Fibroblast of peridontal ligament (primary cell): ENCODE measurements at regions not wholly inside any gene's neighbourhood (a gene's known extent, or its start where the extent isn't known, plus 50 kb on each side); places are given as distances from the start of the nearest gene placed in this dataset.

ENCODE experiments used
- DNase-seq: peaks from one replicate; pipeline ENCODE4 v3.0.0-alpha.2; 2010; ENCODE audit errors: extremely low read depth

DNA sequence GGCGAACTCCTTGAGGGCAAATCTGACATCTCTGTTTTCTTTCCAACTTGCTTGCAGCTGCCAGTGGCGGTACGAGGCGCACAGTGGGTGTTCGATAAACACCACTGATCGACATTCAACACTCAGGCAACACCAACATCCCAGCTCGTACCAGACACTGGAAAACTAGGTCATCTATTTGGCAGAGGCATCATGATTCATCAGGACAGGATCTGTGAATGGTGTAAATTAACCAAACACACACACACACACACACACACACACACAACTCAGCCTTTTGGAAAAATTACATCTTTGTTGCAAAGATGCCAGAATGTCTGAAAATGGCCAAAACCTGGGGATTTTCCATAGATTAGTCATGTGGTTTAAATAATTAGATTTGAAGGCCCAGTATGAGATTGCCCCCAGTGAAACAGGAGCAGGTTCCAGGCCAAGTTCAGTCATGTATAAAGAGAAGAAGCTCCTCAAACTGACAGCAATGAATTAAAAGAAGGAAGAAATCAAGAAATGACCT is 150.5 kb upstream of the NCKAP5 start:
- DNase-seq = peak; percentile 94

DNA sequence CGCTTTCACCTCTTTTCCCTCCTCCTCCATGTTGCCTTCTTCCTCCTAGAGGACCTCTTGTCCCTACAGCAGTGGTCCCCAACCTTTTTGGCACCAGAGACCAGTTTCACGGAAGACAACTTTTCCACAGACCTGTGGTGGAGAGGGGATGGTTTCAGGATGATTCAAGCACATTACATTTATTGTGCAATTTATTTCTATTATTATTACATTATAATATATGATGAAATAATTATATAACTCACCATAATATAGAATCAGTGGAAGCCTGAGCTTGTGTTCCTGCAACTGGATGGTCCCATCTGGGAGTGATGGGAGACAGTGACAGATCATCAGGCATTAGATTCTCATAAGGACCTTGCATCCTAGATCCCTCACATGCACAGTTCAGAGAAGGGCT is 152.2 kb upstream of the NCKAP5 start:
- DNase-seq = no peak

DNA sequence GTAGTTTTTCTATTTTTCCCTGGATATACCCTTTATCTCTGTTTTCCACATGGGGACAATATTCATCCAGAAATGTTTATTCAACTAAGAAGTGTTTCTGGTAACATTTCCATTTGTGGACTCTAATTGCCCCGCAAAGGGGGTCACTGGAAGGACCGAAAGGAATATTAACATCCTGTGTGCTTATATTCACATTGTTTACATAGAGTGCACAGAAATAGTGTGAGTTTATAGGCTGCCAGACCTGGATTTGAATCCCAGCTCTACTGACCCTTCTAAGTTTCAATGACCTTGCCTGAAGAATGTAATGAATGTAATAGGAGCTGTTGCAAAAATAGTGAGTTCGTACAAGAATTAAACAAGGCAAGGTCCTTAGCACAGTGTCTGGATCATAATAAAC is 152.9 kb upstream of the NCKAP5 start:
- peak; percentile 20 for DNase-seq

DNA sequence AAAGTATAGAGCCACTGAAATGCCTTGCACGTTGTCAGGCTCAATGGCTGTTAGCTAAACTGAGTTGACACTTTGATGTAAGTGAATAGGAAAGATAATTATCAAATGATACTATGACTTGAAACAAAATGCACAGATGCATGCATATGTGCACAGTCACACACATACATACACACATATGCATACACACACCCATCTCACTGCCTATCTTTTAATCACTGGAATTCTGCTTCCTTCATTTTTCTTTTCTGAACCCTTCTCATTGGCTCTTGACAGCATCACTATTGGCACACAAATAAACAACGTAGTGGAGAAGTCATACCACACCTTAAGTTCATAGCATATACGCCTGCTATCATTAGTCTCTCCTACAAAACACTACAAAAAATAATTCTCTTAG is 154.9 kb upstream of the NCKAP5 start:
- no peak for DNase-seq

DNA sequence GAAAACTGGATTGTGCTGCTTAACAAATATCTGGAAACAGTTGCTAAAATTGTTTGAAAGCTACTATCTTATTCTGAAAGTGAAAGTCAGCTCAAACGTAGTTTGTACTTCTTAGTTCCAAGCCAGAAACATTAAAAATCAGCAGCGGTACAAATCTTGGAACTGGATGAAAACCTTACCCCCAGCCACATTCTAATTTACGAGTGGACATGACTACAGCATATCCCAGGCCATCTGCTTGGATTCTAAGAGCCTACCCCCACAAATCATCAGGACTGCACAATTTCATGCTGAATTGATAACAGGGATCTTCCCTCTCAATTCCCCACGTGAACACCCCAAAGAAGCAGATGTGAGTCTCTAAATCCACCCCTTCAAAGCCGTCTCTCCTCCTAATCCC is 158.7 kb upstream of the NCKAP5 start:
- DNase-seq = peak; percentile 44

DNA sequence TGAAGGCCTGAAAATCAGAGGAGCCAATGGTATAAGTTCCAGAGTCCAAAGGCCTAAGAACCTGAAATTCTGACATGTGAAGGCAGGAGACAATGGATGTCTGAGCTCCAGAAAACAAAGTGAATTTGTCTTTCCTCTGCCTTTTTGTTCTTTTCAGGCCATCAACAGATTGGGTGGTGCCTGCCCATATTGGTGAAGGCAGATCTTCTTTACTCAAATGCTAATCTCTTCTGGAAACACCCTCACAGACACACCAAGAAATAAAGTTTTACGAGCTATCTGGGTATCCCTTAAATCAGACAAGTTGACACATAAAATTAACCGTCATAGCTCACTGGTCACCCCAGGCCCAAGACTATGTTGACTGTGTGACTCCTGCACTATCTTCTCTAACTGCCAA is 163.8 kb upstream of the NCKAP5 start:
- no peak for DNase-seq

DNA sequence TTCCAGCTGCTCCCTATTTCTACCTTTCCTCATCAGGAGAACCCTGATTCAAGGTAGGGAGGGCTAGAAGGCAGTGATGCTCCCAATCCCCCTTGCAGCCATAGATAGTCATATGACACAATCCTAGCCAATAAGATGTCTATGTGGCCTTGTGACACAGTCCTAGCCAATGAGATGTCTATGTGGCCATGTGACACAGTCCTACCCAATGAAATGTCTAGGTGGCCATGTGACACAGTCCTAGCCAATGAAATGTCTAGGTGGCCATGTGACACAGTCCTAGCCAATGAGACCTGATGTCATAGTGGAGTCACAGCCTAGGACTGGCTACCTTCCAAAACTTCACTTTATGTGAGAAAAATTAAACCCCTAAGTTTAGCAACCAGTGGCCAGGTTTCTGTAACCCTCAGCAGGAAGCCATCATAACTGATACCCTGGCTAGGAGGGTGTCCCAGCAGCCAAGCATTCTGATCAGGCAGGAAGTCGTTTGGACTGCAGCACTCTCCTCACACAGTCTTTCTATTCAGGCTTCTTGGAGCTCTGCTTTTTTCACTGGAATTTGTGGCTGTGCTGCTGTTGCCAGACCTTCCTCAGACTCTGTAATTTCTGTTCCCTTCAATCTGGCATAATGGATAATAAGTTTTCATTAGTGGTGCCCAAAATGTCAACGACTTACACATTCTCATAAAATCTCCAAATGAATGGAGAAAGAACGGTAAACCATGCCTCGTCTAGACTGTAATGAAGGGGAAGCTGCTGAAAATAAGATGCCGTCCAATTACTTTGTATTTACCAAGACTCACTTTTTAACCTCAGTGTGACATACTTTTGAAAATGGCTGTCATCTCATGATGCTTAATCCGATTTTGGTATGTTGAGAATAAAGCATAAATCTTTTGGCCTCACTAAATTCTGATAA is 165.0 kb upstream of the NCKAP5 start:
- DNase-seq = peak; percentile 29

DNA sequence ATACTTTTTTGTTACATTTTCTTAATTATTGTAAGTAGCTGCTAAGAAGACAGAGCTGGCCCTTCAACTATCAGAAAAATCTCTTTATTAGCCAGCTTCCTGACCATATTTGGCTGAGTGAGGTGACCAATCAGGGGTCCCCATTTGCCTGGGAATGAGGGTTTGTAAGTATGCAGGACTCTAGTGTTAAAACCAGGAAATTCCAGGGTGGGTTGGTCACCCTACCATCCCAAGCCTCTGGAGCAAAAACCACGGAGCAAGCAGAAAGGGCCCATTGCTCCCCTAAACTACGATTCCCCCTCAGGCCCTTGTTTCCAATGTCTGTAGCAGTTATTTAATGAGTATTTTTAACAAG is 165.6 kb upstream of the NCKAP5 start:
- peak; percentile 64 for DNase-seq

DNA sequence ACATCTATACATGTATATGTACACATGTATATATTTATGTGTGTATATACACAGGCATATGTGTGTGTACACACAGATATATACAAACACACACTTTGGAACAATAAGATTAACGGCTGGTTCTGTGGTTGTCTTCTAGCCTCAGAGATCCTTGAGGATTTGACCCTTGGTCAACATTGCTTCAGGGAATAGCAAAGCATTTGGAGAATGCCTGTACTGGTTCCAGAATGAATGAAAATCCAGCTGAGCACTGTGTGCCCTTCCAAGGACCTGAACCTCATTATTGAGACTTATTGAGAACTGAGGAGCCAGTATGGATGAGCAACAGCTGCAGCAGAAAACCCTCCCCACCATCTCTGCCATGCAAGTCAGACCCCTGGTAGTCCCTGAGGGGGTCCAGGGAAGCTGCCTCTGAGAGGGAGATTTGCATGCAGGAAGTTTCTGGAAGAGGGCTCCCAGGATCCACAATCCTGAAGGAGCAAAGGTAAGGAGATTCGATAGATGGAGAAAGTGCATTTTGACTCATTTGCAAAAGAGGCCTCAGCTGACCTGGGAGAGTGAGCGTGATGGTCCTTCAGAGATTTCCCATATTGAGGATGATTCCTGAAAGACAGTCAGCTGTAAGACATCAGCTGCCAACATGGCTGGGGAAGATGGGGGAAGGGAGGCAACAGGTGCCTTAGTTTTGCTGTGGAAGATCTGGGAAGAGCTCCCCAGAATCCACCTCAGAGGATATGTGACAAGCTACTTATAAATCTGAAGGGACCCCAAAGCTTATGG is 166.6 kb upstream of the NCKAP5 start:
- DNase-seq = peak; percentile 79

DNA sequence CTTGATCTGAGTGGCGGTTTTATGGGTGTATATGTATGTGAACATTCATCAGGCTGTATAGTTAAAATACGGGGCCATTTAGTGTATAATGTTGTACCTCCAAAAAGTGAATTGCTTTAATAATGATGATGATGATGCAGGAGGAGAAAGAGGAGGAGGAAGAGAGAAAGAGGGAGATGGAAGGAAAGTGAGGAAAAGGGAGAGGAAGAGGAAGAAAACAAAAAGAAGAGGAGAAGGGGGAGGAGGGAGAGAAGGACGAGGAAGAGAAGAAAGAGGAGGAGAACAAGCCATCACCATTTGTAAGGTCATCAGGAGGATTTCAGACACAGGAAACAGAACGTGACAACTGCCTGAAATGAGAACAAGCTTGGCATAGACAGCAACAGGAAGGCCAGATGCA is 168.4 kb upstream of the NCKAP5 start:
- no peak for DNase-seq

DNA sequence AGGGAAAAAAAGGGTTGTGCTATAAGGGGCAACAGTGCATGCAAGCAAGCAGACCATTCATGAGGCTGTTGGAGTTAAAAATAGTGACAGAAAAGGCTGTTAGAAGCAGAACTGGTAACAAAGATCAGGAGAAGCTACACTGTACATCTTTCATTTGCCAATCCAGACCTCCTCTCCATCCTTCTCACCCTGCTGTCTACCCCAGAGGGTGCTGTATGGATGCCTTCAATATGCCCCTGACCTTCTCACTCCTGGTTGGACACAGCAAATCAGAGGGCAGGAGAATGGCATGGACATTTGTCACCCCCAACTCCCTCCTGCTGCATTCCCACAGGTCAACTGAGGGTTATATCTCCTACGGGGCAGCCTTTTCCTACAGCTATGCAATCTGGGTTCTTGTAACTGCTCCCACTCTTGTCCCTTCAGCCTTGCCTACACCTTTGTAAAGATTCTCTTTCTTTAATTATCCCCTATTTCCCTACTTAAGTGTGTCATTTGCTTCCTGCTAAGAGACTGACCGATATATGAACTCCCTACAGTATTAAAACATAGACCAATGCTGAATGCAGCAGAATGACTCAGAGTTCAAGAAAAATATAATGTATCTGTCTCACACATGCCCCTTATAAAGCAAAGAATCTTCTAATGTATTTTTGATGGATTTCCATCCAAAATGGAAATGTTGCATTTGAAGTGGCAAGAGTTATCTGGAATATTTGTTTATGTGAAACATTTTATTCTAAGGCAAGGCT is 169.2 kb upstream of the NCKAP5 start:
- peak; percentile 45 for DNase-seq

DNA sequence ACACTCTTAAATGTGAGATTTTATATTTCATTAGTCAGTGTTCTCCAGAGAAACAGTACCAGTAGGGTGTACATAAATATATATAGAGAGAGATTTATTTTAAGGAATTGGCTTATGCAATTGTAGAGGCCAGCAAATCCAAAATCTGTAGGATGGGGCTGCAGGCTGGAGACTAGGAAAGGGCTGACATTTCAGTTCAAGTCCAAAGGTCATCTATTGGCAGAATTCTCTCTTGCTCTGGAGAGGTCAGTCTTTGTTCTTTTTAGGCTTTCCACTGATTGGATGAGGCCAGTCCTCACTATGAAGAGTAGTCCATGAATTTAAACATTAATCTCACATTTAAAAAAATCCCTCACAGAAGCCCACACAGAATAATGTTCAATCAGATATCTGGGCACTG is 170.8 kb upstream of the NCKAP5 start:
- no peak for DNase-seq

DNA sequence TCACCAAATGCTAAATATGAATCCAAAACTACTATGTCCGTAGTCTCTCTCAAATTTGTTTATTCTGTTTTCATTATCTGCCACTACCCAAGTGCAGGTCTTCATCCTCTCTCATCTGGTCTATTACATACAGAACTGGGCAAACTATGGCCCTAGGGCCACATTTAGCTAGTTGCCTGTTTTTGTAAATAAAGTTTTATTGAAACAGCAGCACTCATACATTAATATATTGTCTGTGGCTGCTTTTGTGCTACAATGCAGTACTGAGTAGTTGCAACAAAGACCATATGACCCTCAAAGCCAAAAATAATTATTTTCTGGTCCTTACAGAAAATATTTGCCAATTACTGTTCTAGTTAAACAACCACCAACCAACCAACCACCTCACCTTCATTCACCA is 172.2 kb upstream of the NCKAP5 start:
- DNase-seq = no peak

DNA sequence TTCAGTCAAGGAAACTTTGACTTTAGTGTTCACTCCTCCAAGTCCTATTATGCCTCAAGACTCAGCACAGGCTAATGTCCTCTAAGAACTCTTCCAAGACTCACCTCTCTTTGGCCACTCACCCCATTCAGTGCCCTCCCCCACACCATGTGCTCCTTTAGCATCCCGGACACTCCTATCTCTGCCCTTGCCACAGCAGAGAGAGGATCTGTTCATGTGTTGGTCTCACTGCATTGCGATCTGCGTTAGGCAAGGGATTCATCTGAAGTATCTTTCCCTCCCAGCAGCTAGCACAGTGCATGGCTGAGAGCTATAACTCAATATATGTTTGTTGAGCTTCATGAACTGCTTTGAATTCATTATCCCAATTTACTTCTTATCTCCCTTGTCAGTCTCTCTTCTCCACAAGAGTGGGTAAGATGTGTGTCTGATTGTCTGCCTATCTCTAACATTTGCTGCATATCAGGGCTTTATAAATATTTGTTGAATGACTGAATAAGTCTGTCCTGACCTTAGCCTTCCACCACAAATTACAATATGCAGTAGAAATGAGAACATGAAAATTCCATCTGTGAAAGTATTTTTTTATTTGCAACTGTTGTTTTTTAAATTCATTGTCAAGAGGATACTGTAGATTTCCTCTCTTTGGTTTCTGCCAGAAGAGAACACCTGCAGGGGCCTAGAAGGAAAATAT is 179.9 kb upstream of the NCKAP5 start:
- peak; percentile 33 for DNase-seq

DNA sequence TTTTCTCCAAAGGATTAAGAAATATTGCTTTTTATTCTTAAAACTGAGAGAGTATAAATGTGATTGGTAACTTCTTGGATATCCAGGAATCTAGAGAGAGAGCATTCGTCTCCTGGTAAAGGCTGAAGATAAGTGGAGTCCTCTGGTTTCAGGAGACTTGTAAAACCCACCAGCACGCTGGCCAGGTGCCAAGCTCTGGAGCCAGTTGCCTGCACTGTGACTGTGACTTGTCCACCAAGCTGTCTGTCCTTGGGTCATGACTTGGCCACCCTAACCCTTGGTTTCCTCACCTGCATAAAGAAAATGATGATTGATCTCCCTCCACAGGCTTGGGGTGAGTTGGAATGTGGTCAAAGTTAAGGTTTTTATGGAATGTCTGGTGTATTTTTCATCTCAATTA is 185.4 kb upstream of the NCKAP5 start:
- no peak for DNase-seq

DNA sequence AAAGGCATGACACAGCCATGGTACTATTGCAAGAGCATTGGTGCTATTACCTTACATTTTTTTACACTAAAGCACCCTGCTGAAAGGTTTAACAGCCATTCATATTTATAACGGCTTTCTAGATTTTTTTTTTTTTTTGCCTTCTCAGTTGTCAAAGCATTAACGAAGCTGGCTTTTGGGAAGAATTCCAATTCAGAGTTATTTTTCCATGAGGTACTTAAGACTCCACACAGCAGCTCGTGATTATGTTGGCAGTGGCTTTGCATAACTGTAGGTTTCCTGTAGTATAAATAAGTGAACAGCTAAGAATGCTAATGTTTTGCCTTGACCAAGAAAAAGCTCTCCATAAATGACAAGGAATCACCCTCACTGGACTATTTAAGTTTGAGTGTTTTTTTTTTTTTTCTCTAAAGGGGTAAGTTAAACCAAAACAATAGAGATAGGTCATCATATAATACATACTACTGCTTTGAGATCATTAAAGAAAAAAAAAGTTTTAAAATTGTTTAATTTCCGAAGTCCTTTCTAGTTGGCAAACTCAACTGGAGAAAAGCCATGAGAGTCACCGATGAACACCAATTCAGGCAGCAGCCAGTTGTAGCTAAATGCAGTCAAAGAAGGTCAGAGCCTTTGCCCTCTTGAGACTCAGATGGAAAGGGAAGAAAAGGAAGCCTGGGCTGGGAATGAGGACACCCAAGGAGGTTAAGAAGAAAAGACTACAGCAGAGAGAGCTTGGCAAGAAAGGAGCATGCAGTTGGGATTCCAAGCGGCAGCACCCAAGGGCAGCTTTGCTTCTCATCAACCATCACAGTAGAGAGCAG is 187.4 kb upstream of the NCKAP5 start:
- DNase-seq = peak; percentile 100

DNA sequence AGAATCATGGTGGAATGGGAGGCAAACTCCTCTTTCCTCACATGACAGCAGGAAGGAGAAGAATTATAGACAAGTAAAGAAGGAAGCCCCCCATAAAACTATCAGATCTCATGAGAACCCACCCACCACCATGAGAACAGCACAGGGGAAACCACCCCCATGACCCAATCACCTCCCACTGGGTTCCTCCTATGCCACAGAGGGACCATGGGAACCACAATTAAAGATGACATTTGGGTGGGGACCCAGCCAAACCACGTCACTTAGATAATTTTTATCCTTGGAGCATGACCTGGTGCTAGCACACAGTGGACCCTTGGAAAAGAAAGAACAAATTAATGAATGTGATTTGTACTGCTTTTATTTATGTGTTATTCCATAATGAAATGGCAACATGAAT is 188.6 kb upstream of the NCKAP5 start:
- DNase-seq = no peak

DNA sequence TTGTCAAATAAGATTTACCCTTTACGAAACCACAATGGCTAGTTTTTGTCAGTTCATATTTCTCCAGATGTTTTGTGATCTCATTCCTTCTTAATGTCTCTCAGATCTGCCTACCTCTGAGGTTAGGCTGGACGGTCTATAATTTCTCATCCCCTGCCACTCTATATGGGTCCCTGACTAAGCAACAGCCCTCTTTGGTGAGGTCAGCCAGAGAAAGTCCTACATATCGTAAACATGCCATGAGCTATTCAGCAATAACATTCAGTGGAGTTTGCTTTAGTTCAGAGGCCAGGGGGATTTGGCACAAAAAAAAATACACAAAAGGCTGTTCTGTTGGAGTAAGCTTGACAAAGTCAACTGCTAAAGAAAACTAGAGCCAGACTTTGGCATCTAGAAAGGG is 192.1 kb upstream of the NCKAP5 start:
- DNase-seq = peak; percentile 89

DNA sequence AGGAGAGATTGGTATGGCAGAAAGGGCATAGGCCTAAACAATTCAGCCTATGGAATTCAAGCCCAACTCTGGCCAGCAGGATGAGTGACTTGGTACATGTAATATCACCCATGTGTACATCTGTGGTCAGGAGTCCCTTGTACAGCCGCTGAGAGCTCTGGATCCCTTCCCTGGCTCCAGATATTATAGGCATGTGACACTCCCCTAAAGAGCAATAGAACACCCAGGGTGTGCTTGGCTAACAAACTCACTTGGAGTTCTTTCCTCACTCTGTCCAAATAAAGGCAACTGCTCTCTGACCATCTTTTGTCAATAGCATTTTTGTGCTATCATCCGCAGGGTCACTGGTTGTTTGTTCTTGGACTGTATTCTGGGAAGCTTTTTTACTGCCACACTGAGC is 197.4 kb upstream of the NCKAP5 start:
- DNase-seq = peak; percentile 72

DNA sequence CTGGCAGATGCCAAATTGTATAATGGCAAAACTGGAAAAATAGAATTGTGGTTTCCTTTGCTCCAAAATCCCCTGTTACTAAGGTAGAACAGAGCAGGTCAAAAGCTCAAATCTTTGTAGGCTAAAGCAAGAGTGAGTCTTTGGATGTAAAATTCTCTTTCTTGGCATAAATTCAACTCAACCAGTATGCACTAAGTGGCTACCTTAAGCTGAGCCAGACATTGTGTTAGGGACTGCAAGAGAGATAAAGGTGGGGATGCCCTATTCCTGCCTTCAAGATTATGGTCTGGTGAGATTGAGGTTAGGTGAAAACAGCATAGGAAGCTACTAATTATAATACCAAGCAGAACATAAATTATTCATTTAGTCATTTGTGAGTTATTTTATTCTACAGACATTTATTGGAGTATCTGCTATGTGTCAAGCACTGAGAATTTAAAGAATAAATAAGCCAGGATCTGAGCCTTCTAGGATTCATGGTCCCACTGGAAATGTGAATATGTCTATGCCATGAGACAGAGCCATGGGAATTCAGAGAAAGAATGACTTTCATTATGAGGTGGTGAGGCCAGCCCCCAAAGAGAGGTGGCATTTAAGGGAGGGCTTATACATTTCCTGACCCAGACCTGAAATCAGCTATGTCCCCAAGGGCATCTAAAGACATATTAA is 198.0 kb upstream of the NCKAP5 start:
- no peak for DNase-seq
